ENCODE measurements at regions not wholly inside any gene's neighbourhood (a gene's known extent, or its start where the extent isn't known, plus 50 kb on each side); places are given as distances from the start of the nearest gene placed in this dataset.

GRCh38 chr4:158995040-158995439 lies 107.8 kb upstream of the RAPGEF2 start:
- TF ChIP-seq, protein P1, sequence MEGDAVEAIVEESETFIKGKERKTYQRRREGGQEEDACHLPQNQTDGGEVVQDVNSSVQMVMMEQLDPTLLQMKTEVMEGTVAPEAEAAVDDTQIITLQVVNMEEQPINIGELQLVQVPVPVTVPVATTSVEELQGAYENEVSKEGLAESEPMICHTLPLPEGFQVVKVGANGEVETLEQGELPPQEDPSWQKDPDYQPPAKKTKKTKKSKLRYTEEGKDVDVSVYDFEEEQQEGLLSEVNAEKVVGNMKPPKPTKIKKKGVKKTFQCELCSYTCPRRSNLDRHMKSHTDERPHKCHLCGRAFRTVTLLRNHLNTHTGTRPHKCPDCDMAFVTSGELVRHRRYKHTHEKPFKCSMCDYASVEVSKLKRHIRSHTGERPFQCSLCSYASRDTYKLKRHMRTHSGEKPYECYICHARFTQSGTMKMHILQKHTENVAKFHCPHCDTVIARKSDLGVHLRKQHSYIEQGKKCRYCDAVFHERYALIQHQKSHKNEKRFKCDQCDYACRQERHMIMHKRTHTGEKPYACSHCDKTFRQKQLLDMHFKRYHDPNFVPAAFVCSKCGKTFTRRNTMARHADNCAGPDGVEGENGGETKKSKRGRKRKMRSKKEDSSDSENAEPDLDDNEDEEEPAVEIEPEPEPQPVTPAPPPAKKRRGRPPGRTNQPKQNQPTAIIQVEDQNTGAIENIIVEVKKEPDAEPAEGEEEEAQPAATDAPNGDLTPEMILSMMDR (conservative IDR thresholded peaks at IDR 0.05; ENCODE audit: low read depth, low read length) = no peak
- TF ChIP-seq EZH2 (IDR thresholded peaks at IDR 0.05; ENCODE audit: low read length, unreplicated experiment) (no peak), EZH2phosphoT487 (IDR thresholded peaks at IDR 0.05; ENCODE audit: borderline replicate concordance, low read length) (no peak)

All from PC-3 (cell line).